ENCODE measurements at regions not wholly inside any gene's neighbourhood (a gene's known extent, or its start where the extent isn't known, plus 50 kb on each side); places are given as distances from the start of the nearest gene placed in this dataset.

DNA sequence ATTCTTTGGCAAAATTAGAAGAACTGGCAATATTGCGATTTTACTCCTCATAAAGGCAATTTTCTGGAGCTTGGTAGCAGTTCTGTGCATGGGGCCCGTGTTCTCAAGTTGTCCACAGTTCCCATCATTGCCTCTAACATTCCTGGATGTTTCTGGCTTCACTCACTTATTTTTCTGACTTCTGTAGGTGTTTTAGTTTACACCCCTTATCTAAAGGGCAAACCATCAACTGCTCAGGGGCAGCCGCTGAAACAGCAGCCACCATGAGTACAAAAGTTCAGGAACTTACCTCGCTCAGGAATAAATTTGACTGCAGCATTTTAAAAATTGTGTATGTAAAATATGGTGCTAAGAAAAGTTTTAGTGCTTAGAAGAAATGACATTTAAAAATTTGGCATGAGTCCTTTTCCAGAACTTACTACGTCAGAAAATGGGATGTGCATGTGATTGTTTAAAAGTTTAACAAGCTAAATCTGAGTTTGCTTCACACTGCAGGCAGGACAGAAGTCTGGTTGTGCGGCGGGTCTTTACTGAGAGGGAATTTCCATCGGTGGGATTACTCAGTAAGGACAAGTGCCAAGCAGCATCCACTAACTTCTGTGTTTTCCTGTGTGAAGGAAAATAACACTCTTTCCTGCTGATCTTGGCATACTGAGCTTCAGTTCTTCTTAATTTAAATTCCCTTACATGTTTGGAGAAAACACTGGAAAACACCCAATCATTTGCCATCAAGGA lies 261.7 kb downstream of the MAT2B start:
- TF ChIP-seq, protein P1, sequence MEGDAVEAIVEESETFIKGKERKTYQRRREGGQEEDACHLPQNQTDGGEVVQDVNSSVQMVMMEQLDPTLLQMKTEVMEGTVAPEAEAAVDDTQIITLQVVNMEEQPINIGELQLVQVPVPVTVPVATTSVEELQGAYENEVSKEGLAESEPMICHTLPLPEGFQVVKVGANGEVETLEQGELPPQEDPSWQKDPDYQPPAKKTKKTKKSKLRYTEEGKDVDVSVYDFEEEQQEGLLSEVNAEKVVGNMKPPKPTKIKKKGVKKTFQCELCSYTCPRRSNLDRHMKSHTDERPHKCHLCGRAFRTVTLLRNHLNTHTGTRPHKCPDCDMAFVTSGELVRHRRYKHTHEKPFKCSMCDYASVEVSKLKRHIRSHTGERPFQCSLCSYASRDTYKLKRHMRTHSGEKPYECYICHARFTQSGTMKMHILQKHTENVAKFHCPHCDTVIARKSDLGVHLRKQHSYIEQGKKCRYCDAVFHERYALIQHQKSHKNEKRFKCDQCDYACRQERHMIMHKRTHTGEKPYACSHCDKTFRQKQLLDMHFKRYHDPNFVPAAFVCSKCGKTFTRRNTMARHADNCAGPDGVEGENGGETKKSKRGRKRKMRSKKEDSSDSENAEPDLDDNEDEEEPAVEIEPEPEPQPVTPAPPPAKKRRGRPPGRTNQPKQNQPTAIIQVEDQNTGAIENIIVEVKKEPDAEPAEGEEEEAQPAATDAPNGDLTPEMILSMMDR (IDR thresholded peaks at IDR 0.05; ENCODE audit: low read length): no peak
- TF ChIP-seq EZH2 (IDR thresholded peaks at IDR 0.05; ENCODE audit: borderline replicate concordance, low read length): no peak
